Ascending aorta (tissue), 2 donors: ENCODE measurements at regions not wholly inside any gene's neighbourhood (a gene's known extent, or its start where the extent isn't known, plus 50 kb on each side); places are given as distances from the start of the nearest gene placed in this dataset.

Experiments
- DNase-seq, 2 donors: peaks; one replicate each; pipeline ENCODE4 v3.0.0-alpha.2; 2019; ENCODE audit warnings: low spot score in 2 of 2
- H3K27ac ChIP-seq, 2 donors: fragments of 200-600 bp; sonication (generic); one replicate each; pipeline ENCODE4 v1.5.1; 2016 to 2017; ENCODE audit warnings: mild to moderate bottlenecking in 1 of 2
- H3K27me3 ChIP-seq: fragments of 200-600 bp; sonication (generic); one replicate; pipeline ENCODE4 v1.5.1; 2017
- H3K36me3 ChIP-seq, 2 donors: fragments of 200-600 bp; sonication (generic); one replicate each; pipeline ENCODE4 v1.5.1; 2016
- H3K4me1 ChIP-seq, 2 donors: fragments of 200-600 bp; sonication (generic); one replicate each; pipeline ENCODE4 v1.5.1; 2016 to 2017; ENCODE audit warnings: mild to moderate bottlenecking in 1 of 2
- H3K4me3 ChIP-seq, 2 donors: fragments of 200-600 bp; sonication (generic); one replicate each; pipeline ENCODE4 v1.5.1; 2016 to 2017; ENCODE audit warnings: mild to moderate bottlenecking in 1 of 2
- H3K9me3 ChIP-seq, 2 donors: fragments of 200-600 bp; sonication (generic); one replicate each; pipeline ENCODE4 v1.5.1; 2016
- intact Hi-C: fragments of 100-400 bp; cut with DNase I; formaldehyde crosslinking; loops from one replicate; pipeline ENCODE4 v1.15.1; 2023
- TF ChIP-seq, protein P1 (sequence below), 3 experiments: fragments of 200-600 bp in 2 of 3; fragments of 450-650 bp in 1 of 3; sonication (generic) in 2 of 3; IDR thresholded peaks; one replicate each; pipeline ENCODE4 v1.5.1; 2016 to 2019; ENCODE audit warnings: antibody characterized with exemption in 3 of 3, mild to moderate bottlenecking in 1 of 3, moderate library complexity in 1 of 3

DNA sequence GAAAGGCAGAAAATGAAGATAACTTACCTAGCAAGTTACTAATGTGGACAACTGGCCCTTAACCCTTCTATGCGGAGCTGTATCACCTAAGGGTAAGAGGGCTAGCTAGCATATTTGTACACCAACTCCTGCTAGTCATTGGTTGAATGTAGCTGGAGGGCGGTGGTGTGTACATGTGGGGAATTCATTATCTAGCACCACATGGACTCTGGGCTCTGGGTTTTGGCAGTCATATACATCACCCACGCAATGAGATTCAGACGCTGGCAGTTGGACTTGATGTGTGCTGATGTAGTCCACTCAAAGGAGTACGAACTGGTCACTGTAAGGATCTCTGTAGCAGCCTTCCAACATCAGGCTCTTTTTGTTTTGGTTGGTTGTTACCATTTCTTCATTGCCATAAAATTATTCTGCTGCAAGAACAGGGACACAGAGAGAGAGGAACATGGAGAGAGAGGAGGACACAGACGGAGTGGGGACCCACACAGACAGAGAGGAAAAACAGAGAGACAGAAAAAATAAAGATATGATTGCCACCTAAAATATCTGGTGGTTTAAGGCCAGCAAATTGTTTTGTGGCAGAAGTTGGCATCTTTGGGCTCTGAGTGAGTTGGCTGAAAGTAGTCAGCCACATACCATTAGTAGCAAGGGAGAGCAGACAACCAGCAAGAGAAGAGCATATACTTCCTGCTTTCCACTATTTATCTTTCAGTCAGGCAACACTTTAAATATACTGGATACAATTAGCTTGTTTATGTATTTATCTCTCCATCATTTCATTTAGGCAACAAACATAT, 76.7 kb upstream of the MTPN start:
- Histone ChIP-seq H3K27ac (no peak overlapping the region), H3K36me3 (no peaks in the 10 kb centered on the region), H3K27me3 (no peaks in the 10 kb centered on the region), H3K4me1 (no peaks in the 10 kb centered on the region), H3K4me3 (no peak overlapping the region), H3K9me3 (no peaks in the 10 kb centered on the region)
- no peak for DNase-seq
- TF ChIP-seq, protein P1, sequence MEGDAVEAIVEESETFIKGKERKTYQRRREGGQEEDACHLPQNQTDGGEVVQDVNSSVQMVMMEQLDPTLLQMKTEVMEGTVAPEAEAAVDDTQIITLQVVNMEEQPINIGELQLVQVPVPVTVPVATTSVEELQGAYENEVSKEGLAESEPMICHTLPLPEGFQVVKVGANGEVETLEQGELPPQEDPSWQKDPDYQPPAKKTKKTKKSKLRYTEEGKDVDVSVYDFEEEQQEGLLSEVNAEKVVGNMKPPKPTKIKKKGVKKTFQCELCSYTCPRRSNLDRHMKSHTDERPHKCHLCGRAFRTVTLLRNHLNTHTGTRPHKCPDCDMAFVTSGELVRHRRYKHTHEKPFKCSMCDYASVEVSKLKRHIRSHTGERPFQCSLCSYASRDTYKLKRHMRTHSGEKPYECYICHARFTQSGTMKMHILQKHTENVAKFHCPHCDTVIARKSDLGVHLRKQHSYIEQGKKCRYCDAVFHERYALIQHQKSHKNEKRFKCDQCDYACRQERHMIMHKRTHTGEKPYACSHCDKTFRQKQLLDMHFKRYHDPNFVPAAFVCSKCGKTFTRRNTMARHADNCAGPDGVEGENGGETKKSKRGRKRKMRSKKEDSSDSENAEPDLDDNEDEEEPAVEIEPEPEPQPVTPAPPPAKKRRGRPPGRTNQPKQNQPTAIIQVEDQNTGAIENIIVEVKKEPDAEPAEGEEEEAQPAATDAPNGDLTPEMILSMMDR (IDR thresholded peaks at IDR 0.05): no peak
- intact Hi-C loops: no loop called here

DNA sequence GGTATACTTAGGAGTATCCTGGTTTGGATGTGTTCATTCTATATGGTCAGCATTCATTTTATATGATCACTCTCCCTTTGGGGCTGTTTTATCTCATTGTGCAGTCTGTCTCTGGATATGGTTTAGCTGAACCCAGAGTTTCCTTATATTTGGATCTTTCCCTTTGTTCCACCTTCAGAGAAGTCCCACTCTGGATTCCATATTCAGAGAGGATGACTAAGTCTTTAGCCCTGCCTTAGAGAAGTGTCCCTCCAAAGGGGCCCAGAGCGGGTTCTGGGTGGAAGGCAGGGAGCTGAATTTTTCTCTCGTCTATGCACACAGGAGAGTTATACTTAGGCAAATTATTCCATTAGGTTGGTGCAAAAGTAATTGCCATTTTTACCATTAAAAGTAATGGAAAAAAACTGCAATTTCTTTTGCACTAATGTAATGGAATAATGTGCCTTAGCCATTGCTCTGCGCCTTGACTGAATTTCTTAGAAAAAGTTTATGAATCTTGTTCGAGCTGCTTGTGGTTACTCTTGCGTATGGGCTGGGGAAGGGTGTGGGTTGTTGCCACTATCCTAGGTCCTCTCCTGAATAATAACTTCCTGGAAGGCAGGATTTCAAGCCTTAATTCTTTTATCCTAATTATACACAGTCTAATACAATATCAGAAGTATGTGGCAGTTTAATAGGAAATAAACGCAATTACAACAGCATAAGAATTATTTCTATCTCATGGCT, 74.2 kb upstream of the MTPN start:
- no peak overlapping the region for H3K27ac ChIP-seq
- TF ChIP-seq, protein P1 (IDR thresholded peaks at IDR 0.05): no peak
- DNase-seq: no peak
- intact Hi-C loops: no loop called here
- H3K36me3 ChIP-seq: no peaks in the 10 kb centered on the region
- no peaks in the 10 kb centered on the region for H3K4me1 ChIP-seq
- no peaks in the 10 kb centered on the region for H3K9me3 ChIP-seq
- no peak overlapping the region for H3K4me3 ChIP-seq
- no peaks in the 10 kb centered on the region for H3K27me3 ChIP-seq

DNA sequence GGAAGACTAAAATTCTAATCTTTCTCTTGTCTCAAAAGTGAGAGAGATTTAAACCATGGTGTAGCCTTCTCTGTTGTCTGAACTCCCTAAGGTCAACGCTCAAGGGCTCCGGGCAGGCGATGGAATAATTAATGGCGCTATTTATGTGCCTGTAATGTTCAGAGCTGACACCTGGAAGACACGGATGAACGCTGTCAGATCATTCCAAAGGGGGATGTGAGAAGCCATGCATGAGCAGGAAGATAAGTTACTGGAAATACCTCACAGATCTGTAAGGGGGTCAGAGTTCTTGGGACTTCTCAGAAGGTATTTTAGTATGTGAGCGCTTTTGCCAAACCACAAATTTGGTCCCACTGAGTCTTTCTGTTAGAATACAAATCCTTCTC, 73.3 kb upstream of the MTPN start:
- intact Hi-C loops: no loop called here
- H3K9me3 ChIP-seq: no peaks in the 10 kb centered on the region

DNA sequence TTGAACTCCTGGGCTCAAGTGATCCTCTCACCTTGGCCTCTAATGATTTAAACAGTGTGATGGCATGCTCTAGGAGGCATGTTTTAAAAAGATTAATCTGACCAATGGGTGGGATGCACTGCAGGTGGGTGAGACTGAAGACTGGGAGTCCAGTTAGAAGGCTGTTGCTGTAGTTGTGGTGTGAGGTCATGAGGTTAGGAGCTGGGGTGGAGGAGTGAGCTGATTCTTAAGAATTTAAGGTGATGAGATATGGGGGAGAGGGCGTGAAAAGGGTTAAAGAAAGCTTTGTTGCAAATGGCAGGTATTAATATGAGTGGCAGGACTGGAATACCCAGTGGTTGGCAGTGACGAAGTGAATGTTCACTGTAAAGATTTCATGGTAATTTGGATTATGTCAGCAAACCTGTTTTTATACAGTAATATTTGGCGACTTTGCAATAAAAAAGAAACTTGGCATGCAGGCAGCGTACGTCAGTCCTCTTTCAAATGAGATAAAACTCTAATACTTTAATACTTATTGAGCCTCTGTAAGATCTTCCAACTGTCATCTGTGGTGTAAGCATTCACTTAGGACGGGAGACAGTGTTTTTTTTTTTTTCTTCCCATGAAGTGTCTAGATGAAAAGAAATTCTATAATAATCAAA, 72.8 kb upstream of the MTPN start:
- intact Hi-C loops: no loop called here
- DNase-seq: no peak
- Histone ChIP-seq H3K27ac (no peak overlapping the region), H3K27me3 (no peaks in the 10 kb centered on the region), H3K9me3 (no peaks in the 10 kb centered on the region), H3K36me3 (no peaks in the 10 kb centered on the region), H3K4me3 (no peak overlapping the region), H3K4me1 (no peaks in the 10 kb centered on the region)
- TF ChIP-seq, protein P1 (IDR thresholded peaks at IDR 0.05): no peak

More for the DNA sequence above, 73.3 kb upstream of the MTPN start:
- TF ChIP-seq, protein P1 (IDR thresholded peaks at IDR 0.05): no peak
- H3K4me3 ChIP-seq: no peak overlapping the region
- no peaks in the 10 kb centered on the region for H3K27me3 ChIP-seq
- DNase-seq: no peak
- no peaks in the 10 kb centered on the region for H3K36me3 ChIP-seq
- H3K27ac ChIP-seq: no peak overlapping the region
- no peaks in the 10 kb centered on the region for H3K4me1 ChIP-seq

DNA sequence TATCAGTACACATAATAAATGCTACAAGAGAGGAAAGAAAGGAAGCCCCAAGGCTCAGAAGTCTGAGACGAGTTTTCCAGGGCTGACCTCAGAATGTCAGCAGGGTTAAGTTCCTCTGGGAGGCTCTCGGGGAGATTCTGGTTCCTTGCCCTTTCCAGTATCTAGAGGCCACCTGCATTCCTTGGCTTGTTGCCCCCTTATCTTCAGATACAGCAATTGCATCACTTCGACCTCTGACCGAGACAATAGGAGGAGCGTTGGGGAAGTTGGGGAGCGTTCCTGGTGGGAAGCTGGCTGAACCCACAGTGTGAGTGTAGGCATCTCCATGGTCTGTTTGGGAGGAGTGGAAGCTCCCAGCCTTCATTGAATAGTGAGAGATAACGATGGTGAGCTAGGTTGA, 72.0 kb upstream of the MTPN start:
- Histone ChIP-seq H3K27me3 (no peaks in the 10 kb centered on the region), H3K4me3 (no peak overlapping the region), H3K9me3 (no peaks in the 10 kb centered on the region), H3K27ac (no peak overlapping the region), H3K4me1 (no peaks in the 10 kb centered on the region), H3K36me3 (no peaks in the 10 kb centered on the region)
- TF ChIP-seq, protein P1 (IDR thresholded peaks at IDR 0.05): no peak
- intact Hi-C loops: no loop called here
- no peak for DNase-seq
